ENCODE measurements at regions not wholly inside any gene's neighbourhood (a gene's known extent, or its start where the extent isn't known, plus 50 kb on each side); places are given as distances from the start of the nearest gene placed in this dataset.

- Histone ChIP-seq H3K4me3 (replicated peaks; ENCODE audit: low read depth, low read length) (no peak overlapping the region), H3K27me3 (replicated peaks; ENCODE audit: control insufficient read depth, insufficient read depth, low read length) (no peaks in the 10 kb centered on the region), H3K36me3 (ENCODE audit: control insufficient read depth, insufficient read depth, low read length) (no peaks in the 10 kb centered on the region)
- no peak for TF ChIP-seq CTCF (IDR thresholded peaks at IDR 0.05; ENCODE audit: insufficient read depth, low read length, poor library complexity, severe bottlenecking)
- DNase-seq (ENCODE audit: extremely low read depth, insufficient read length): no peak
Observed at GRCh38 chr10:125263551-125263950, 103.2 kb upstream of the CTBP2 start.

- H3K4me3 ChIP-seq (replicated peaks; ENCODE audit: low read depth, low read length): no peak overlapping the region
- H3K36me3 ChIP-seq (ENCODE audit: control insufficient read depth, insufficient read depth, low read length): no peaks in the 10 kb centered on the region
- H3K27me3 ChIP-seq (replicated peaks; ENCODE audit: control insufficient read depth, insufficient read depth, low read length): no peaks in the 10 kb centered on the region
- DNase-seq (ENCODE audit: extremely low read depth, insufficient read length): no peak
- TF ChIP-seq CTCF (IDR thresholded peaks at IDR 0.05; ENCODE audit: insufficient read depth, low read length, poor library complexity, severe bottlenecking): no peak
Observed at GRCh38 chr10:125262920-125263319, 102.6 kb upstream of the CTBP2 start.

GRCh38 chr10:125262409-125262808, 102.0 kb upstream of the CTBP2 start:
- no peaks in the 10 kb centered on the region for H3K36me3 ChIP-seq (ENCODE audit: control insufficient read depth, insufficient read depth, low read length)
- H3K4me3 ChIP-seq (replicated peaks; ENCODE audit: low read depth, low read length): no peak overlapping the region
- no peaks in the 10 kb centered on the region for H3K27me3 ChIP-seq (replicated peaks; ENCODE audit: control insufficient read depth, insufficient read depth, low read length)
- no peak for DNase-seq (ENCODE audit: extremely low read depth, insufficient read length)
- TF ChIP-seq CTCF (IDR thresholded peaks at IDR 0.05; ENCODE audit: insufficient read depth, low read length, poor library complexity, severe bottlenecking): no peak

GRCh38 chr10:125261491-125262186, 101.3 kb upstream of the CTBP2 start:
- Histone ChIP-seq H3K27me3 (replicated peaks; ENCODE audit: control insufficient read depth, insufficient read depth, low read length) (no peaks in the 10 kb centered on the region), H3K36me3 (ENCODE audit: control insufficient read depth, insufficient read depth, low read length) (no peaks in the 10 kb centered on the region), H3K4me3 (replicated peaks; ENCODE audit: low read depth, low read length) (no peak overlapping the region)
- no peak for DNase-seq (ENCODE audit: extremely low read depth, insufficient read length)
- no peak for TF ChIP-seq CTCF (IDR thresholded peaks at IDR 0.05; ENCODE audit: insufficient read depth, low read length, poor library complexity, severe bottlenecking)

- DNase-seq (ENCODE audit: extremely low read depth, insufficient read length): no peak
- Histone ChIP-seq H3K4me3 (replicated peaks; ENCODE audit: low read depth, low read length) (no peak overlapping the region), H3K36me3 (ENCODE audit: control insufficient read depth, insufficient read depth, low read length) (no peaks in the 10 kb centered on the region), H3K27me3 (replicated peaks; ENCODE audit: control insufficient read depth, insufficient read depth, low read length) (no peaks in the 10 kb centered on the region)
- TF ChIP-seq CTCF (IDR thresholded peaks at IDR 0.05; ENCODE audit: insufficient read depth, low read length, poor library complexity, severe bottlenecking): no peak
Observed at GRCh38 chr10:125260260-125260659, 99.9 kb upstream of the CTBP2 start.

GRCh38 chr10:125259651-125260050, 99.3 kb upstream of the CTBP2 start:
- no peak for TF ChIP-seq CTCF (IDR thresholded peaks at IDR 0.05; ENCODE audit: insufficient read depth, low read length, poor library complexity, severe bottlenecking)
- no peak overlapping the region for H3K4me3 ChIP-seq (replicated peaks; ENCODE audit: low read depth, low read length)
- no peaks in the 10 kb centered on the region for H3K36me3 ChIP-seq (ENCODE audit: control insufficient read depth, insufficient read depth, low read length)
- DNase-seq (ENCODE audit: extremely low read depth, insufficient read length): no peak
- H3K27me3 ChIP-seq (replicated peaks; ENCODE audit: control insufficient read depth, insufficient read depth, low read length): no peaks in the 10 kb centered on the region
